ENCODE measurements at regions not wholly inside any gene's neighbourhood (a gene's known extent, or its start where the extent isn't known, plus 50 kb on each side); places are given as distances from the start of the nearest gene placed in this dataset.

DNA sequence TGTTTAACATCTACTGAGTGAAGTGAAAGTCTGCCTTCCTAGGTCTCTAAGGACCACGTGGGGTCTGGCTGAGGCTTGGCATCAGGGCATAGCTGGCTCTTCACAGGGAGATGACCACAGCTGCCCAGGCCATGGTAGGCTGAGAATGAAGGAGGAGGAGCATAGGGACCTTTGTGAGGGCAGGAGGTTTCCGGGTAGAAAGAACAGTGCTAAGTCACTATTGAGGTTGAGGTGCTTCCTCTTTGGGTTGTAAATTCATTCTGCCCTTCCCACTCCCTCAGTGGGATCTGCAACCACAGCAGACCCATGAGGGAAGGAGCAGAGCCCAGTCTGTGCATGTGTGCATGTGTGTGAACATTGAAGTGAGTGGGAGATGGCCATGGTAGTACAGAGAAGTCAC lies 909.6 kb downstream of the VRK1 start:
- Histone ChIP-seq H3K9ac (ENCODE audit: low read length) (no peak overlapping the region), H3K36me3 (ENCODE audit: insufficient read depth, low read length) (no peaks in the 10 kb centered on the region), H3K79me2 (ENCODE audit: insufficient read depth, low read length) (no peaks in the 10 kb centered on the region), H3K4me3 (ENCODE audit: insufficient read depth, low read depth, low read length) (no peak overlapping the region), H2AFZ (ENCODE audit: low read depth, low read length) (no peak overlapping the region), H3K4me1 (ENCODE audit: insufficient read depth, low read length) (no peaks in the 10 kb centered on the region), H3K9me3 (ENCODE audit: insufficient read depth, low read depth, low read length) (no peaks in the 10 kb centered on the region), H3K27me3 (ENCODE audit: insufficient read depth, low read length) (no peaks in the 10 kb centered on the region), H3K4me2 (ENCODE audit: low read length) (no peak overlapping the region), H3K27ac (ENCODE audit: low read depth, low read length) (no peak overlapping the region), H4K20me1 (ENCODE audit: insufficient read depth, low read length) (no peaks in the 10 kb centered on the region)
- Mint-ChIP-seq H3K4me1 (ENCODE audit: low read depth, unreplicated experiment) (no peaks in the 10 kb centered on the region), H3K27me3 (ENCODE audit: low read depth, unreplicated experiment) (peaks cover 2% of the 10 kb centered on the region), H3K4me3 (ENCODE audit: unreplicated experiment) (no peak overlapping the region), H3K27ac (ENCODE audit: unreplicated experiment) (no peak overlapping the region), H3K36me3 (ENCODE audit: low read depth, unreplicated experiment) (no peaks in the 10 kb centered on the region), H3K9me3 (ENCODE audit: unreplicated experiment) (no peaks in the 10 kb centered on the region)
- TF ChIP-seq CTCF (IDR thresholded peaks at IDR 0.05; ENCODE audit: insufficient read depth, low read depth, low read length) = no peak
- no peak for TF ChIP-seq EZH2 (IDR thresholded peaks at IDR 0.05; ENCODE audit: insufficient read depth, low read length)
- FAIRE-seq (no peak), DNase-seq (ENCODE audit: low read depth) (no peak)

GRCh38 chr14:97707603-97708002 lies 910.4 kb downstream of the VRK1 start:
- FAIRE-seq (no peak), DNase-seq (ENCODE audit: low read depth) (no peak)
- Histone ChIP-seq H3K4me3 (ENCODE audit: insufficient read depth, low read depth, low read length) (no peak overlapping the region), H3K4me2 (ENCODE audit: low read length) (no peak overlapping the region), H3K79me2 (ENCODE audit: insufficient read depth, low read length) (no peaks in the 10 kb centered on the region), H3K27me3 (ENCODE audit: insufficient read depth, low read length) (no peaks in the 10 kb centered on the region), H3K27ac (ENCODE audit: low read depth, low read length) (no peak overlapping the region), H3K9me3 (ENCODE audit: insufficient read depth, low read depth, low read length) (no peaks in the 10 kb centered on the region), H4K20me1 (ENCODE audit: insufficient read depth, low read length) (no peaks in the 10 kb centered on the region), H3K4me1 (ENCODE audit: insufficient read depth, low read length) (no peaks in the 10 kb centered on the region), H3K36me3 (ENCODE audit: insufficient read depth, low read length) (no peaks in the 10 kb centered on the region), H3K9ac (ENCODE audit: low read length) (no peak overlapping the region), H2AFZ (ENCODE audit: low read depth, low read length) (no peak overlapping the region)
- no peaks in the 10 kb centered on the region for H3K9me3 Mint-ChIP-seq (ENCODE audit: unreplicated experiment)
- no peaks in the 10 kb centered on the region for H3K4me1 Mint-ChIP-seq (ENCODE audit: low read depth, unreplicated experiment)
- TF ChIP-seq EZH2 (IDR thresholded peaks at IDR 0.05; ENCODE audit: insufficient read depth, low read length) (no peak), CTCF (IDR thresholded peaks at IDR 0.05; ENCODE audit: insufficient read depth, low read depth, low read length) (no peak)
- peaks cover 2% of the 10 kb centered on the region for H3K27me3 Mint-ChIP-seq (ENCODE audit: low read depth, unreplicated experiment)
- no peaks in the 10 kb centered on the region for H3K36me3 Mint-ChIP-seq (ENCODE audit: low read depth, unreplicated experiment)
- no peak overlapping the region for H3K4me3 Mint-ChIP-seq (ENCODE audit: unreplicated experiment)
- H3K27ac Mint-ChIP-seq (ENCODE audit: unreplicated experiment) = no peak overlapping the region

DNA sequence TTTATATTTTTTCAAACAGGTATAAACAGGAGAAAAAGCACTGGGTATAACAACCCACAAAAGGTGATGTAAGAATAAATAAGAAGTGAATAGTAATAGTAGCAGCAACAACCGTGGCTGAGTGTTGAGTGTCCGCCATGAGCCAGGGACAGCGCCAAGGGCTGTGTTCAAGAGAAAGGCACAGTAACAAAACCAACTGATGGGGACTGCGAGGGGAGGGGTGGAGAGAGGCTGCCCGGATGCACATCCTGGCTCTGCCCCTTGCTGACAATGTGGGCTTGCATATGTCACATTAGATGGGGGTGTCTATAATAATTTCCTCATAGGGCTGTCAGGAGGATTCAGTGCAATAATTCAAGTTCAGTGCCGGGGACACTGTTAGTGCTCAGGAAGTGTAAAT lies 912.4 kb downstream of the VRK1 start:
- H3K4me1 Mint-ChIP-seq (ENCODE audit: low read depth, unreplicated experiment) = no peaks in the 10 kb centered on the region
- DNase-seq (ENCODE audit: low read depth) (no peak), FAIRE-seq (no peak)
- Histone ChIP-seq H3K79me2 (ENCODE audit: insufficient read depth, low read length) (no peaks in the 10 kb centered on the region), H3K27ac (ENCODE audit: low read depth, low read length) (no peak overlapping the region), H2AFZ (ENCODE audit: low read depth, low read length) (no peak overlapping the region), H3K27me3 (ENCODE audit: insufficient read depth, low read length) (no peaks in the 10 kb centered on the region), H3K9ac (ENCODE audit: low read length) (no peak overlapping the region), H4K20me1 (ENCODE audit: insufficient read depth, low read length) (no peaks in the 10 kb centered on the region), H3K9me3 (ENCODE audit: insufficient read depth, low read depth, low read length) (no peaks in the 10 kb centered on the region), H3K4me1 (ENCODE audit: insufficient read depth, low read length) (no peaks in the 10 kb centered on the region), H3K4me2 (ENCODE audit: low read length) (no peak overlapping the region), H3K4me3 (ENCODE audit: insufficient read depth, low read depth, low read length) (no peak overlapping the region), H3K36me3 (ENCODE audit: insufficient read depth, low read length) (no peaks in the 10 kb centered on the region)
- no peaks in the 10 kb centered on the region for H3K9me3 Mint-ChIP-seq (ENCODE audit: unreplicated experiment)
- H3K27ac Mint-ChIP-seq (ENCODE audit: unreplicated experiment) = no peak overlapping the region
- TF ChIP-seq CTCF (IDR thresholded peaks at IDR 0.05; ENCODE audit: insufficient read depth, low read depth, low read length) (no peak), EZH2 (IDR thresholded peaks at IDR 0.05; ENCODE audit: insufficient read depth, low read length) (no peak)
- no peaks in the 10 kb centered on the region for H3K36me3 Mint-ChIP-seq (ENCODE audit: low read depth, unreplicated experiment)
- no peak overlapping the region for H3K4me3 Mint-ChIP-seq (ENCODE audit: unreplicated experiment)
- H3K27me3 Mint-ChIP-seq (ENCODE audit: low read depth, unreplicated experiment) = peaks cover 2% of the 10 kb centered on the region

All from astrocyte (in vitro differentiated cells and primary cell).